GM12878 (cell line): ENCODE measurements at regions not wholly inside any gene's neighbourhood (a gene's known extent, or its start where the extent isn't known, plus 50 kb on each side); places are given as distances from the start of the nearest gene placed in this dataset.

ENCODE experiments used
- ATAC-seq: fragments of 200-7000 bp; cut with Tn5 transposase; 3 replicates; pipeline ENCODE4 v1.9.1; 2020; ENCODE audit warnings: mild to moderate bottlenecking, moderate library complexity
- BruUV-seq: library from RNA; stranded (reverse); fragments of 400-500 nt; replicated peaks from 2 replicates; lab custom pipeline; 2021; lab: Mats Ljungman, UMichigan
- CTCF ChIA-PET: fragments of 300-600 bp; sonication (Branson Sonifier 250); formaldehyde crosslinking; extraction: SDS; loops from one replicate; lab custom pipeline; 2021; ENCODE audit warnings: inconsistent platforms; lab: Yijun Ruan, JAX
- POLR2A ChIA-PET: fragments of 350-600 bp; formaldehyde crosslinking; extraction: SDS; loops from one replicate; lab custom pipeline; 2021; ENCODE audit warnings: inconsistent platforms; lab: Charles Lee
- RAD21 ChIA-PET: fragments of 300-600 bp; sonication (Branson Sonifier 250); formaldehyde crosslinking; loops from one replicate; lab custom pipeline; 2023; ENCODE audit warnings: antibody characterized with exemption; ENCODE audit not compliant: unreplicated experiment; lab: Charles Lee
- SMC1A ChIA-PET: fragments of 300-600 bp; sonication (Branson Sonifier 250); formaldehyde crosslinking; loops from one replicate; lab custom pipeline; 2023; ENCODE audit not compliant: unreplicated experiment, uncharacterized antibody; lab: Charles Lee
- DNase-seq: peaks from one replicate; pipeline ENCODE4 v3.0.0-alpha.2; 2011; ENCODE audit warnings: low read depth, low spot score
- FAIRE-seq: peaks from 3 replicates; lab custom pipeline; 2011; peaks lifted over from hg19 to GRCh38; lab: Jason Lieb, UNC
- H2AFZ ChIP-seq: 2 replicates; pipeline ENCODE4 v1.6.0; 2011; ENCODE audit warnings: low read depth, low read length, control low read depth; ENCODE audit not compliant: control insufficient read depth
- H3K27ac ChIP-seq: 2 replicates; pipeline ENCODE4 v1.5.1; 2011; ENCODE audit warnings: control low read depth; ENCODE audit not compliant: control insufficient read depth, insufficient read depth
- H3K27me3 ChIP-seq, 2 experiments: replicated peaks in 1 of 2; 2 replicates each; pipeline versions ENCODE4 v1.6.0 to v1.6.1; 2011; ENCODE audit warnings: low read length in 1 of 2; ENCODE audit not compliant: control insufficient read depth in 2 of 2, insufficient read depth in 2 of 2
- H3K36me3 ChIP-seq, 2 experiments: 2 replicates each; pipeline ENCODE4 v1.5.1; 2011; ENCODE audit warnings: low read length in 1 of 2; ENCODE audit not compliant: control insufficient read depth in 2 of 2, insufficient read depth in 2 of 2
- H3K4me1 ChIP-seq: 2 replicates; pipeline ENCODE4 v1.6.1; 2011; ENCODE audit warnings: mild to moderate bottlenecking, low read length, moderate library complexity, mixed read lengths; ENCODE audit not compliant: control insufficient read depth, insufficient read depth
- H3K4me2 ChIP-seq: 2 replicates; pipeline ENCODE4 v1.6.0; 2011; ENCODE audit warnings: control low read depth; ENCODE audit not compliant: control insufficient read depth, insufficient read depth
- H3K4me3 ChIP-seq: fragments of 200-600 bp; sonication (generic); 2 replicates; pipeline ENCODE4 v1.5.1; 2016
- H3K79me2 ChIP-seq: 2 replicates; pipeline ENCODE4 v1.6.0; 2011; ENCODE audit warnings: low read length; ENCODE audit not compliant: control insufficient read depth, insufficient read depth
- H3K9ac ChIP-seq: 2 replicates; pipeline ENCODE4 v1.8.0; 2011; ENCODE audit warnings: low read length, control low read depth, mixed read lengths; ENCODE audit not compliant: control insufficient read depth, insufficient read depth
- H3K9me3 ChIP-seq: replicated peaks from 3 replicates; pipeline ENCODE4 v1.5.1; 2011; ENCODE audit warnings: mild to moderate bottlenecking, low read length; ENCODE audit not compliant: control insufficient read depth, insufficient read depth
- H4K20me1 ChIP-seq: 2 replicates; pipeline ENCODE4 v1.6.0; 2011; ENCODE audit not compliant: control insufficient read depth, insufficient read depth
- BACH1 ChIP-seq: fragments of 450-650 bp; IDR thresholded peaks from 2 replicates; pipeline ENCODE4 v1.6.1; 2017; ENCODE audit warnings: mild to moderate bottlenecking, borderline replicate concordance
- BCL3 ChIP-seq: IDR thresholded peaks from 2 replicates; pipeline ENCODE4 v1.6.1; 2011; ENCODE audit warnings: borderline replicate concordance, low read depth, mild to moderate bottlenecking, moderate library complexity, low read length; ENCODE audit not compliant: insufficient read depth, poor library complexity, severe bottlenecking
- CHD1 ChIP-seq: IDR thresholded peaks from 2 replicates; pipeline ENCODE4 v1.6.1; 2012; ENCODE audit warnings: low read depth, low read length, improper control_type of control experiment
- CTCF ChIP-seq, 3 experiments: IDR thresholded peaks in 2 of 3; conservative IDR thresholded peaks in 1 of 3; 2 replicates each; pipeline ENCODE4 v1.5.1; 2011; ENCODE audit warnings: low read depth in 3 of 3, low read length in 3 of 3, mild to moderate bottlenecking in 3 of 3, control low read depth in 2 of 3, moderate library complexity in 2 of 3, inconsistent platforms in 1 of 3, mixed read lengths in 1 of 3; ENCODE audit not compliant: control insufficient read depth in 2 of 3, insufficient read depth in 1 of 3; ENCODE audit errors: extremely low read depth in 1 of 3
- IRF5 ChIP-seq: fragments of 450-650 bp; IDR thresholded peaks from 2 replicates; pipeline ENCODE4 v1.6.1; 2017; ENCODE audit warnings: borderline replicate concordance
- PAX5 ChIP-seq: IDR thresholded peaks from 2 replicates; pipeline ENCODE4 v1.6.1; 2011; ENCODE audit warnings: low read depth, low read length, borderline replicate concordance
- POLR2AphosphoS5 ChIP-seq: IDR thresholded peaks from 2 replicates; pipeline ENCODE4 v1.6.1; 2011; ENCODE audit warnings: mild to moderate bottlenecking, low read length, inconsistent platforms
- RAD21 ChIP-seq: IDR thresholded peaks from 2 replicates; pipeline ENCODE4 v1.6.1; 2011; ENCODE audit warnings: mild to moderate bottlenecking, low read depth, low read length, moderate library complexity; ENCODE audit not compliant: insufficient read depth
- REST ChIP-seq: IDR thresholded peaks from 2 replicates; pipeline ENCODE4 v1.6.1; 2012; ENCODE audit warnings: mild to moderate bottlenecking, low read depth, low read length
- RUNX3 ChIP-seq: IDR thresholded peaks from 2 replicates; pipeline ENCODE4 v1.6.1; 2012; ENCODE audit warnings: low read length, inconsistent platforms
- WGBS: methylation state at CpG from one replicate; pipeline ENCODE4 v1.1.6; 2016; ENCODE audit warnings: low lambda C conversion rate; ENCODE audit not compliant: insufficient replicate concordance, insufficient coverage; ENCODE audit errors: missing lambda C conversion rate; 5-methylcytosine and 5-hydroxymethylcytosine counted together
- in situ Hi-C: fragments of 300-500 bp; cut with MboI; formaldehyde crosslinking; loops from 9 replicates; pipeline ENCODE4 v1.14.3; 2018; ENCODE audit warnings: mixed read lengths
- intact Hi-C: fragments of 100-400 bp; cut with micrococcal nuclease; formaldehyde crosslinking; loops from one replicate; pipeline ENCODE4 v1.14.2; 2022; ENCODE audit not compliant: unreplicated experiment
- TF ChIP-seq, protein P1 (sequence below): IDR thresholded peaks from 2 replicates; pipeline ENCODE4 v1.6.1; 2012; ENCODE audit warnings: low read depth, low read length, improper control_type of control experiment
- TF ChIP-seq, protein P2 (sequence below): IDR thresholded peaks from 2 replicates; pipeline ENCODE4 v1.6.1; 2011; ENCODE audit warnings: low read depth, mild to moderate bottlenecking, low read length, moderate library complexity, borderline replicate concordance; ENCODE audit errors: extremely low read depth

- Histone ChIP-seq H3K9ac (no peak overlapping the region), H3K4me3 (no peak overlapping the region), H3K4me2 (no peak overlapping the region), H3K36me3 (no peaks in the 10 kb centered on the region), H3K4me1 (no peaks in the 10 kb centered on the region), H4K20me1 (no peaks in the 10 kb centered on the region), H3K79me2 (no peaks in the 10 kb centered on the region), H2AFZ (no peak overlapping the region), H3K27ac (no peak overlapping the region), H3K9me3 (no peaks in the 10 kb centered on the region), H3K27me3 (no peaks in the 10 kb centered on the region)
- FAIRE-seq (no peak), ATAC-seq (no peak), DNase-seq (no peak)
- BruUV-seq: no TSS peak
- 48% methylated on average over 7 of the region's 7 CpGs for WGBS
- intact Hi-C loops (no loop called here), in situ Hi-C loops (no loop called here)
- ChIA-PET CTCF (interaction anchor here (0.6 to 1.7 kb wide), 10 partner anchors 13 to 370 kb away, joined by 3 to 9 read pairs (median 4); no protein-coding TSS in a partner anchor), RAD21 (no interaction called here), POLR2A (no interaction called here), SMC1A (interaction anchor here (0.8 to 1.4 kb wide), 3 partner anchors 50 to 381 kb away, joined by 3 to 4 read pairs (median 4); no protein-coding TSS in a partner anchor)
- TF ChIP-seq CHD1: no peak
- TF ChIP-seq IRF5: no peak
- TF ChIP-seq, protein P1, sequence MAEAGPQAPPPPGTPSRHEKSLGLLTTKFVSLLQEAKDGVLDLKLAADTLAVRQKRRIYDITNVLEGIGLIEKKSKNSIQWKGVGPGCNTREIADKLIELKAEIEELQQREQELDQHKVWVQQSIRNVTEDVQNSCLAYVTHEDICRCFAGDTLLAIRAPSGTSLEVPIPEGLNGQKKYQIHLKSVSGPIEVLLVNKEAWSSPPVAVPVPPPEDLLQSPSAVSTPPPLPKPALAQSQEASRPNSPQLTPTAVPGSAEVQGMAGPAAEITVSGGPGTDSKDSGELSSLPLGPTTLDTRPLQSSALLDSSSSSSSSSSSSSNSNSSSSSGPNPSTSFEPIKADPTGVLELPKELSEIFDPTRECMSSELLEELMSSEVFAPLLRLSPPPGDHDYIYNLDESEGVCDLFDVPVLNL: no peak
- TF ChIP-seq BACH1: no peak
- no peak for TF ChIP-seq RUNX3
- no peak for TF ChIP-seq CTCF (IDR thresholded peaks at IDR 0.05 in 2 of 3, conservative IDR thresholded peaks at IDR 0.05 in 1 of 3; ENCODE audit: control insufficient read depth in 2 of 3, extremely low read depth in 1 of 3, insufficient read depth in 1 of 3, low read depth in 3 of 3, low read length in 3 of 3)
- no peak for TF ChIP-seq PAX5
- TF ChIP-seq POLR2AphosphoS5: no peak
- TF ChIP-seq, protein P2, sequence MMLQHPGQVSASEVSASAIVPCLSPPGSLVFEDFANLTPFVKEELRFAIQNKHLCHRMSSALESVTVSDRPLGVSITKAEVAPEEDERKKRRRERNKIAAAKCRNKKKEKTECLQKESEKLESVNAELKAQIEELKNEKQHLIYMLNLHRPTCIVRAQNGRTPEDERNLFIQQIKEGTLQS: no peak
- no peak for TF ChIP-seq BCL3
- no peak for TF ChIP-seq RAD21
- no peak for TF ChIP-seq REST
These were observed 139.5 kb upstream of the NABP1 start for GRCh38 chr2:191538334-191538903.
